Esophagus muscularis mucosa (tissue), 4 donors: ENCODE measurements at regions not wholly inside any gene's neighbourhood (a gene's known extent, or its start where the extent isn't known, plus 50 kb on each side); places are given as distances from the start of the nearest gene placed in this dataset.

ENCODE experiments used
- CTCF ChIP-seq, 3 experiments: fragments of 200-600 bp in 2 of 3; fragments of 450-650 bp in 1 of 3; sonication (generic) in 2 of 3; IDR thresholded peaks; one replicate each; pipeline ENCODE4 v1.5.1; 2017 to 2019; ENCODE audit warnings: antibody characterized with exemption in 3 of 3, mild to moderate bottlenecking in 2 of 3, moderate library complexity in 1 of 3
- EP300 ChIP-seq: sonication (generic); formaldehyde crosslinking; IDR thresholded peaks from one replicate; pipeline ENCODE4 v1.6.1; 2017; ENCODE audit warnings: antibody characterized with exemption
- POLR2A ChIP-seq: fragments of 450-650 bp; IDR thresholded peaks from one replicate; pipeline ENCODE4 v1.6.1; 2017; ENCODE audit warnings: antibody characterized with exemption, moderate library complexity, mild to moderate bottlenecking, low read depth
- POLR2AphosphoS5 ChIP-seq, 2 donors: sonication (generic); formaldehyde crosslinking; IDR thresholded peaks; one replicate each; pipeline ENCODE4 v1.6.1; 2017; ENCODE audit warnings: antibody characterized with exemption in 2 of 2

- TF ChIP-seq CTCF (IDR thresholded peaks at IDR 0.05) = no peak
- TF ChIP-seq POLR2A = no peak
- TF ChIP-seq POLR2AphosphoS5 (IDR thresholded peaks at IDR 0.05) = no peak
- no peak for TF ChIP-seq EP300
These were observed 448.2 kb upstream of the FAT1 start for GRCh38 chr4:187171706-187172339.
